ENCODE measurements at regions not wholly inside any gene's neighbourhood (a gene's known extent, or its start where the extent isn't known, plus 50 kb on each side); places are given as distances from the start of the nearest gene placed in this dataset.

- TF ChIP-seq CTCF (IDR thresholded peaks at IDR 0.05; ENCODE audit: low read depth, low read length) (no peak), EZH2phosphoT487 (IDR thresholded peaks at IDR 0.05; ENCODE audit: low read depth) (no peak)
Observed at GRCh38 chr3:135674508-135674907, 291.0 kb upstream of the PPP2R3A start.
